HFF-Myc (cell line): ENCODE measurements at regions not wholly inside any gene's neighbourhood (a gene's known extent, or its start where the extent isn't known, plus 50 kb on each side); places are given as distances from the start of the nearest gene placed in this dataset.

Source experiments
- DNase-seq: peaks from one replicate; pipeline ENCODE4 v3.0.0-alpha.2; 2011; ENCODE audit warnings: low read depth; ENCODE audit errors: extremely low read depth
- H3K4me3 ChIP-seq: replicated peaks from 2 replicates; pipeline ENCODE4 v1.5.1; 2011; ENCODE audit warnings: low read depth, mild to moderate bottlenecking, control low read depth, low read length
- CTCF ChIP-seq: IDR thresholded peaks from 2 replicates; pipeline ENCODE4 v1.5.1; 2012; ENCODE audit warnings: mild to moderate bottlenecking, low read depth, low read length, control low read depth; ENCODE audit errors: missing control alignments

GRCh38 chr1:201724039-201724765, 104.8 kb upstream of the IPO9 start:
- H3K4me3 ChIP-seq, result no peak overlapping the region
- no peak for DNase-seq
- no peak for TF ChIP-seq CTCF

- no peak for DNase-seq
- H3K4me3 ChIP-seq, result no peak overlapping the region
- TF ChIP-seq CTCF, result no peak
Measured at GRCh38 chr1:201724766-201725118, 104.2 kb upstream of the IPO9 start.

GRCh38 chr1:201726700-201727099, 102.3 kb upstream of the IPO9 start:
- TF ChIP-seq CTCF, result no peak
- no peak overlapping the region for H3K4me3 ChIP-seq
- DNase-seq, result no peak

GRCh38 chr1:201728731-201729130, 100.2 kb upstream of the IPO9 start:
- no peak for DNase-seq
- no peak overlapping the region for H3K4me3 ChIP-seq
- no peak for TF ChIP-seq CTCF

GRCh38 chr1:201729973-201730608, 98.9 kb upstream of the IPO9 start:
- no peak overlapping the region for H3K4me3 ChIP-seq
- no peak for TF ChIP-seq CTCF
- no peak for DNase-seq

- TF ChIP-seq CTCF, result no peak
- DNase-seq, result no peak
- H3K4me3 ChIP-seq, result no peak overlapping the region
Measured at GRCh38 chr1:201730611-201731010, 98.3 kb upstream of the IPO9 start.

- no peak for DNase-seq
- H3K4me3 ChIP-seq, result no peak overlapping the region
- TF ChIP-seq CTCF, result no peak
Measured at GRCh38 chr1:201731142-201731541, 97.8 kb upstream of the IPO9 start.
